NCI-H2081 treated with DMSO at 0.1 percent for 48 hours (cell line): ENCODE measurements at regions not wholly inside any gene's neighbourhood (a gene's known extent, or its start where the extent isn't known, plus 50 kb on each side); places are given as distances from the start of the nearest gene placed in this dataset.

ENCODE experiments used
- DNase-seq: peaks from one replicate; lab custom pipeline; 2025; lab: John Stamatoyannopoulos, UW

GRCh38 chr11:28480406-28480805 lies 372.2 kb downstream of the METTL15 start:
- DNase-seq, result no peak

DNA sequence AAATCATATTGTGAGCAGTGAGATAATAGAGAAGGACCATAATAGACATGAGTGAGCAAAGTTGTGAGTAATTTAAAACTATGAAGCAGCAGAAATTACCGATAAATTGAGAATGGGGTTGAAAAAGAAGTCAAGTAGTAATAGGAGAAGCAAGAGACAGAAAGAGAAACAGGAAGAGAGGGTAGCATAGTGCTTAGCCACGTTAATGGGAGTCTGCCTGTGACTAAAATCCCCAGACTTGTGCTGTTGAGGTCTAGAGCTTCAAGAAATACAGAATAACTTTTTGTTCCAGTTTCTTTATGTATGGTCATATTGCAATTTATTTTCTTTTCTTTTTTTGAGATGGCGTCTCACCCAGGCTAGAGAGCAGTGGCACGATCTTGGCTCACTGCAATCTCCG lies 368.7 kb downstream of the METTL15 start:
- no peak for DNase-seq

DNA sequence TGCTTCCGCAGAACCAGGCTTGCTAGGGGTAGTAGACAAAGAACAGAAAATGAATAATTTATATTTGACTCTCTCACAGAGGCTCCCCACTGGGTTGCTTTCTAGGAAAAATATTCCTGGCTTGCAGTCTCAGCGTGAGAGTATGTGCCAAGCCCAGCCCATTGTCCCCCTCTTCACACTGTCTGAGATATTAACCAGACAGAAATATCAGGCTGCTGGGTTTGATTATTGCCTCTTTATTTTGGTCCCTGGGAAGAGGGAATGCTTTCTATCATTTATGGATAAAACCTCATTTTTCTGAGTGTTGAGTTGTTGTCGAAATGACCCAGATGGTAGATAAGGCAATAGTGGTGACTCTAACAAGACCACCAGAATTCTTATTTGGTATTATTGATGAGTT lies 367.9 kb downstream of the METTL15 start:
- no peak for DNase-seq

GRCh38 chr11:28472904-28473303 lies 364.7 kb downstream of the METTL15 start:
- DNase-seq, result no peak

DNA sequence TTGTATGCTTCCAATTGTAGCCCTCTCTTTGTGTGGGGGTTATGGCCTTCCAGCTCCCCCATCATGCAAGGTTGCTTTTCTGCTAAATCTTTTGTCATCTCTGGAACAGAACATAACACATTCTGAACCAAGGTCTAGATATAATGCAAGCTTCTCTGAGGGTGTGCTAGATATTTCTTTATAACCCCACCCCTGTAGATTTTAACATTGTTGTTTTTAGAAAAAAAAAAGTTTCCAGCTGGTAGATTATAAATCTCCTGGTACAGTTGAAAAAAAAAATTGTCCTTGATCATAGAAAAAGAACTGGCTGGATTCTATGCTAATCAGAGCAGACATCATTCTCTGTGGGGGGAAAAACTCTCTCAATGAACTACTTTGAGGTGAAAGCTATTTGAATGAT lies 363.3 kb downstream of the METTL15 start:
- no peak for DNase-seq

DNA sequence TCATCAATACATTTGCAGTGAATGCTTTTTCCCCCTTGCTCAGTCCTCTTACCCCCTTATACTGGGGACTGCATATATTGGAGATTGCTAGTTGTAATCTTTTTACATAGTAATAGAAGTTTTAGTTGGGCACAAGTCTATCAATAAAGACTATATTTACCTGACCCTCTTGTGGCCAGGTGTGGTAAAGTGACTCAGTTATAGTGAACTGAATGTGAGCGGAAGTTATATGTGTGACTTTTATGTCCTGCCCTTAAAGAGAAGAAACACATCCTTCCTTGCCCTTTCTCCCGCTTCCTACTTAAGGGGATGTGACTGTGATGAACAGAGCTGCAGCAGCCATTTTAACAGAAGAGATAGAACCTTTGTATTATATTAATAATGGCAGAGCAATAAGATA lies 362.0 kb downstream of the METTL15 start:
- DNase-seq, result no peak

GRCh38 chr11:28466506-28466905 lies 358.3 kb downstream of the METTL15 start:
- DNase-seq, result no peak

DNA sequence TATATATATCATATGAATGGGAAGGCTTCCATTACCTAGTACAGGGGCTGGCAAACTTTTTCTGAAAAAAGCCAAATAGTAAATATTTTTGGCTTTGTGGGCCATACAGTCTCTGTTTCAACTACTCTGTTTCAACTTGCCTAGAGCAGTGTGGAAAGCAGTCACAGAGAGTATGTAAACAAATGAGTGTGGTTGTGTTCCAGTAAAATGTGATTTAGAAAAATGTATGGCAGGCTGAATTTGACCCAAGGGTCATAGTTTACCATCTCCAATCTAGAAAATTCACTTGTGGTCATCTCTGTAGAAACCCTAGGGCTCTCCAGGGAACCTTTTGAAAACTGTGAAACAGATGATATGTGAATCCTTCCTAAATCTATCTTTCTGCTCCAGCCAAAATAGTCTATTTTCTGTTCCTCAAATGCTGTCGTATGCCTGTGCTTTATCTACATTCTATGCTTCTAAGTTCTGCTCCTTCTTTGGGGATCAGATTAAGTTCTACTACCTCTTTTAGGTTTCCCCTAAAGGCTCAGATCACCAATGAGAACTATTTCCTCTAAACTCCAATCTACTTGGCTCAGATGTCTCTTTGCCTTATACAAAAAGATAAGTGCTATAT lies 356.2 kb downstream of the METTL15 start:
- no peak for DNase-seq

DNA sequence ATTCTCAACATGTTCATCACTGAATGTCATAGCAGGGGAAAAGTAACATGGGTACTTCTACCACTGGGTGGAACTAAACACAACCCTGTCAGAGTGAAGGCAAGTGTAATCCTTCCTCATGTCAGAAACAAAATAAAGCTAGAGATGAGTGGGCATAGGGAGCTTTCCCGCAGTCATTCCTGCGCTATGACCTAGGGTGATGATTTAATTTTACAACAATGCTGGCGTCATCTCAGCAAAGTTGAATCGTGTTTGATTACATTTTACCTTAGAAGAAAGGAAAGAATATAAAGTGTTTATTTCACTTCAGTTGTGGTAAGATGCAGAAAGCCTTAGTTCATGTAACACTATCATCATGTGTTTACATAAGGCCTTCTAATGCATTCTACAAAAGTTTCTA lies 355.6 kb downstream of the METTL15 start:
- no peak for DNase-seq

DNA sequence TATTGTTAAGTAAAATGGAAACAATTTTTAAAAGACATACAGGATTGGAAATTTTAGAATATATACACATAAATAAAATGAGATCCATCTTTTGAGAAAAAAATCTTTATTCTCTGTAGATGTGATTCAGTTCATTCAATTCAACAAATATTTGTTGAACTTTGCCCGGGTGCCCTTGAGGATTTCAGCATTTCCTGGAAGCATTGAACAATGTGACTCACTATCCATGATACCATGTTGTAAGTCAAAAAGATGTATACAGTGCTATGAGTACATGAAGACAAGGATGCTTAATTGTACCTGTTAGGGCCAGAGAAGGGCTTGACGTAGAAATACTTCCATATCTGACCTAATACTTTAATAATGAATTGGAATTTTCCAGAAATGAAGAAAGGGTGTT lies 353.7 kb downstream of the METTL15 start:
- no peak for DNase-seq

- DNase-seq, result no peak
Measured at GRCh38 chr11:28461338-28461737, 353.1 kb downstream of the METTL15 start.

- no peak for DNase-seq
Measured at GRCh38 chr11:28460348-28460747, 352.2 kb downstream of the METTL15 start.

DNA sequence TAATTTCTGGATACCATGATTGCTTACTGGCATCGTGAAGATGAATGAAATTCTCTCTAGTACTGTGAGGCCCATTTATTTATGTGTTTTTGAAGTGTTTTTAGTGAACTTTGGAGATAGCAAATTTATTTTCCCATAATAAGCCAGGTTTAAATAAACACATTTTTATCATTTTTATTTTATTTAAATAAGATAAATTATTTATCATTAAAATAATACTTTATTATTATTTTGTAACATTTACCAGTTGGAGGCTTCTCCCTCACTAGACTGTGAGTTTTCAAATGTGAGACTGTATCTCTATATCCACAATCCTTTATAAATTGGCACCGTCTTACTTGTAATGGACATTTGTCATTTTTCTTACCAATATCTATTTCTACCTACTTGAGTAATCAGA lies 351.7 kb downstream of the METTL15 start:
- DNase-seq, result no peak

GRCh38 chr11:28457481-28458065 lies 349.4 kb downstream of the METTL15 start:
- DNase-seq, result no peak

GRCh38 chr11:28448186-28448585 lies 340.0 kb downstream of the METTL15 start:
- DNase-seq, result no peak

GRCh38 chr11:28447226-28447625 lies 339.0 kb downstream of the METTL15 start:
- DNase-seq, result no peak

GRCh38 chr11:28442131-28442530 lies 333.9 kb downstream of the METTL15 start:
- no peak for DNase-seq

GRCh38 chr11:28439403-28439802 lies 331.2 kb downstream of the METTL15 start:
- DNase-seq, result no peak

DNA sequence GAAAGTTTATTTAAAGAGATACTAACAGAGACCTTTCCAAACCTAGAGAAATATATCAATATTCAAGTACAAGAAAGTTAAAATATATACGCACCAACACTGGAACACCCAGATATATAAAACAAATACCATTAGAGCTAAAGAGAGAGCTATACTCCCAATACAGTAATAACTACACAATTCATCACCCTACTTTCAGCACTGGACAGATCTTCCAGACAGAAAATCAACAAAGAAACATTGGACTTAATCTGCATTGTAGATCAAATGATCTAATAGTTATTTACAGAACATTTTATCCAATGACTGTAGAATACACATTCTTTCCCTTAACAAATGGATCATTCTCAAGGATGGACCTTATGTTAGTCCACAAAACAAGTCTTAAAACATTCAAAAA lies 311.9 kb downstream of the METTL15 start:
- no peak for DNase-seq

DNA sequence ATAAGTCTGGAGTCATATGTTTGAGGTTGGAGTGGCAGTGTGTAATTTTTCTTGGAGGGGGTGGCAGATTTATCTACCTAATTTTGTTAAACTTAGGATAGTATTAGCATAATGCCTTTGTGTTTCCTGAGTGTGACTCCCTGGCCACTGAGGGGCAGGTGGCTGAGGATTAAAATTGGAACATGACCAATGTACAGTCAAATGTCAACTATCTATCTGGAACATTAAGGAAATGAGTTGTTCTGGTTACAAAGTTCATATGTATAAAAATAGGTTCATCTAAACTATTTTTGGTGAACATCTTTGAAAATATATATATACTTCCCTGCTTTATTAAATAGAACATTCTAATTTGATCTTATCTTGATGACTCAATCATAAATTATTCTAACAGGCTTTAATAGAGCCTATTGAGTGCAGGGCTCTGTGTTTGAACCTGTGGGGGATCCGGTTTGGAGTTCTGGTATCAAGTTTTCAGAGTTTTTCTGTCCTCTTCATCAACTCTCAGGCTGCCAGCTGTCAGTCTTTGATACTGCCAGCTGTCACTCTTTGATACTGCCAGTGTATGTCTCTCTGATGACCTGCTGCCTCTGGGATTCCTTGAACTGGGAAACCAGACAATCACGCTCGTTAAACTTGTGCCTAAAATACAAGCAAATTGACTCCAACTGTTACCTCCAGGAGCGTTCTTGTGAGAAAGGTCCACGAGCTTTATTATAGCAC lies 309.6 kb downstream of the METTL15 start:
- DNase-seq, result no peak

GRCh38 chr11:28412029-28412428 lies 303.8 kb downstream of the METTL15 start:
- no peak for DNase-seq

DNA sequence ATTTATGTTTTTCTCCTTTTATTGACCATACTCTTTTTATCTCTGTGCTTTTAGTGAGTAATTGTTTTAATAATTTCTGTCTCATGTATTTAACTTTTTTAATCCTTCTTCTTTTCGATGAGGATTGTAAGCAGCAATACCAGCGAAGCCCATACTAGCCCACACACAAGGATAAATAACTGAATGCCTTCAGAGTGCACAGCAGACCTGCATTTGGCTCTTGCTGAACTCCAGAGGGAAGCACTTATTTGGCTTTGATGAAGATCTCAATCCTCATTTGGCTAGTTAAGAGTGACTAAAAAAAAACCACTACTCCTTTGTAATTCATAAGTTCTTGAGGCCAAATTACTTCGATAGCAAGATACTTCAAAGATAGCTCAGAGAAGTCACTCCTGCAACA lies 293.3 kb downstream of the METTL15 start:
- DNase-seq, result no peak

- DNase-seq, result no peak
Measured at GRCh38 chr11:28400331-28401100, 292.3 kb downstream of the METTL15 start.
